ENCODE measurements at regions not wholly inside any gene's neighbourhood (a gene's known extent, or its start where the extent isn't known, plus 50 kb on each side); places are given as distances from the start of the nearest gene placed in this dataset.

DNA sequence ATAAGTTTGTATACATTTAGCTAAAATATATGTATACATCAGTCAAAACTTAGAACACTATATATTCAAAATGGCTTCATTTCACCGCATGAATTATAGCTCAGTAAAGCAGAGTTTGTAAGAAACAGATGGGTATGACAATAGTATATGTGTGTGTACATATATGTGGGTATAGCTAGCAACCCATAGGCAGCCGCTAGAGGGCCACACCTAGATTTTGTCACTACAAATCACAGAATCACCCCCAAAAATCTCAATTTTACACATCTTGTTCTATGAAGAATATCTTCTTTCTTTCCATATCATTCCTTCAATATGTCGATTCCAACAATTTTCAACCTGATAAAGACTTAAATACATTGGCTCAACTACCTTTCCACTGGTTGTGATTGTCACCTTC is 357.8 kb upstream of the CCNG1 start:
- no peaks in the 10 kb centered on the region for H3K4me1 ChIP-seq
- no peak for TF ChIP-seq EP300 (IDR thresholded peaks at IDR 0.05)
- TF ChIP-seq POLR2AphosphoS5 (IDR thresholded peaks at IDR 0.05): no peak
- no peak for TF ChIP-seq POLR2A (IDR thresholded peaks at IDR 0.05)
- TF ChIP-seq, protein P1, sequence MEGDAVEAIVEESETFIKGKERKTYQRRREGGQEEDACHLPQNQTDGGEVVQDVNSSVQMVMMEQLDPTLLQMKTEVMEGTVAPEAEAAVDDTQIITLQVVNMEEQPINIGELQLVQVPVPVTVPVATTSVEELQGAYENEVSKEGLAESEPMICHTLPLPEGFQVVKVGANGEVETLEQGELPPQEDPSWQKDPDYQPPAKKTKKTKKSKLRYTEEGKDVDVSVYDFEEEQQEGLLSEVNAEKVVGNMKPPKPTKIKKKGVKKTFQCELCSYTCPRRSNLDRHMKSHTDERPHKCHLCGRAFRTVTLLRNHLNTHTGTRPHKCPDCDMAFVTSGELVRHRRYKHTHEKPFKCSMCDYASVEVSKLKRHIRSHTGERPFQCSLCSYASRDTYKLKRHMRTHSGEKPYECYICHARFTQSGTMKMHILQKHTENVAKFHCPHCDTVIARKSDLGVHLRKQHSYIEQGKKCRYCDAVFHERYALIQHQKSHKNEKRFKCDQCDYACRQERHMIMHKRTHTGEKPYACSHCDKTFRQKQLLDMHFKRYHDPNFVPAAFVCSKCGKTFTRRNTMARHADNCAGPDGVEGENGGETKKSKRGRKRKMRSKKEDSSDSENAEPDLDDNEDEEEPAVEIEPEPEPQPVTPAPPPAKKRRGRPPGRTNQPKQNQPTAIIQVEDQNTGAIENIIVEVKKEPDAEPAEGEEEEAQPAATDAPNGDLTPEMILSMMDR (IDR thresholded peaks at IDR 0.05): no peak
- 58 to 83% methylated on average over 3 of the region's 3 CpGs for WGBS, 2 donors (ENCODE audit: low coverage in 1 of 2)
- no peaks in the 10 kb centered on the region for H3K27me3 ChIP-seq
- H3K36me3 ChIP-seq: no peaks in the 10 kb centered on the region
- H3K9me3 ChIP-seq: peaks cover 0 to 19% (median 0%) of the 10 kb centered on the region in 3 donors
- ATAC-seq: no peak
- H3K4me3 ChIP-seq: no peak overlapping the region
- no peak overlapping the region for H3K27ac ChIP-seq

DNA sequence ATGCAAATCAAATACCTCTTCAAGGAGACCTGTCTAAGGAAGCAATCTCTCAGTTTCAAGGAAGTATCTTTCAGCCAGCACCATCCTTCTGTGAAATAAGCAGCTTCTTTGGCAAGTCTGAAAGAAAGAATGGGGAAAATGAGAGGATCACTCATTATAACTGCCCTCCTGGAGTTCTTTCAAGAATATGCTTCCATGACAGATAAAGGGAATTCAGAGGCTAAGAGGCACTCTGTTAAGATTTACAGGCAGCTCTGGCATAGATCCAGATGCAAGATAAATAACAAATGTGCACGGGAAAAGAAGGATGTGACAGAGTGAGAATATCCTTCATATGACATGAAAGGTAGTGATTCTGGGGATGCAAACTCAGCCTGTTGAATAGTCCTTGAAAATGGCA is 348.2 kb upstream of the CCNG1 start:
- no peak overlapping the region for H3K4me3 ChIP-seq
- H3K9me3 ChIP-seq: peaks cover 0 to under 1% (median 0%) of the 10 kb centered on the region in 3 donors
- no peak overlapping the region for H3K27ac ChIP-seq
- TF ChIP-seq, protein P1 (IDR thresholded peaks at IDR 0.05): no peak
- TF ChIP-seq EP300 (IDR thresholded peaks at IDR 0.05) (no peak), POLR2A (IDR thresholded peaks at IDR 0.05) (no peak), POLR2AphosphoS5 (IDR thresholded peaks at IDR 0.05) (no peak)
- H3K36me3 ChIP-seq: no peaks in the 10 kb centered on the region
- WGBS, 2 donors (ENCODE audit: low coverage in 1 of 2): 0 to 8% methylated on average over 1 of the region's 1 CpG
- H3K4me1 ChIP-seq: no peaks in the 10 kb centered on the region
- no peaks in the 10 kb centered on the region for H3K27me3 ChIP-seq
- no peak for ATAC-seq

DNA sequence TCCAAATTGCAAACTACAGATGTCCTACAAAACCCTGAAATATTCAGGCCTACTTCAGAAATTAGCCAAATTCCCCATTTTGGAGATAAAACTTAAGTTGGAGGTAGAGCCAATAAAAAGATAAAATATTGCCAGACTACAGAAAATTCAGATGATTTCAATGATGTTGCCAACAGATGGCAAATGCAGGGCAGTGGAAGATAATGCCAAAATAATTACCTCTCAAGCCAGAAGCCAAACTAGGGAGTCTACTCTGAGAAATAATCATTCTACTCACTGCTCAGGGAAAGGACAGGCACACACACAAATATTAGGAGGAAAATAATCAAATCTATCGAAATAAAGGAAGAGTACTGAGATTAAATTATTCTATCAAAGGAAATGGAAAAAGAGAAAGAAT is 347.5 kb upstream of the CCNG1 start:
- no peak for ATAC-seq
- Histone ChIP-seq H3K27me3 (no peaks in the 10 kb centered on the region), H3K9me3 (no peaks in the 10 kb centered on the region), H3K27ac (no peak overlapping the region), H3K36me3 (no peaks in the 10 kb centered on the region), H3K4me1 (no peaks in the 10 kb centered on the region), H3K4me3 (no peak overlapping the region)
- TF ChIP-seq POLR2A (IDR thresholded peaks at IDR 0.05): no peak
- TF ChIP-seq, protein P1 (IDR thresholded peaks at IDR 0.05): no peak
- no peak for TF ChIP-seq POLR2AphosphoS5 (IDR thresholded peaks at IDR 0.05)
- TF ChIP-seq EP300 (IDR thresholded peaks at IDR 0.05): no peak
- WGBS, 2 donors (ENCODE audit: low coverage in 1 of 2): 10 to 56% methylated on average over 1 of the region's 1 CpG

DNA sequence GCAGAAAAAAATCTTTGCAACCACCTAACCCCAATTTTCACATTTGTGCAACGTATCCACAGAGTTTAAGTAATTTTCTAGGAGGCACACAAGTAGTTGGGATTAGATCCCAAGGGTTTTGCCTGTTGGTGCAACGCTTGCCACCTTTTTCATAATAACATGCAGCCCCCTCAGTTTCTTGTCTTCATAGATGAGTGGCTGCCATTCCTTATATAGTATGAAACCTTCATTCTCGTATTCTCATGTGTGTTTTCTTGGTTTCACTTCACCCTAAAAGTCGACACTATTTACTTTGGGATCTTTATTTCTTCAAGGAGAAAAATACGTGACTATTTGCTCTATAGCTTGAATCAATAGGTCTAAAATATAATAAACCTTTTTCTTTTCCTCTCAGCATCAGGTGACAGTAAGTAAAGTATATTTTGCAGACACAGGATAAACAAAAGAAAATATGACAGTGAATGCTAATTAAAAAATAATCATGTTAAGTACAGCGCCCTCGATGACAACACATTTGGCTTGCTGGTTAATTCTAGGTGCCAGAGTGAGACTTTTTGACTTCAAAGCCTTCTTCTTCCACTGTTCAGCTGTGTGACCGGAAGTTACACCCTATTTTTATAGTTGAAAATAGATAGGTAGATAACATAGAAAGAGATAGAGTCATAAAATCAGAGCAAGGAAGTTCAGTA is 342.8 kb upstream of the CCNG1 start:
- Histone ChIP-seq H3K4me1 (no peaks in the 10 kb centered on the region), H3K4me3 (no peak overlapping the region), H3K27me3 (no peaks in the 10 kb centered on the region), H3K27ac (no peak overlapping the region), H3K9me3 (no peaks in the 10 kb centered on the region), H3K36me3 (no peaks in the 10 kb centered on the region)
- WGBS, 2 donors (ENCODE audit: low coverage in 1 of 2): 61 to 67% methylated on average over 8 of the region's 8 CpGs
- TF ChIP-seq EP300 (IDR thresholded peaks at IDR 0.05) (no peak), POLR2AphosphoS5 (IDR thresholded peaks at IDR 0.05) (no peak), POLR2A (IDR thresholded peaks at IDR 0.05) (no peak)
- TF ChIP-seq, protein P1 (IDR thresholded peaks at IDR 0.05): no peak
- no peak for ATAC-seq

DNA sequence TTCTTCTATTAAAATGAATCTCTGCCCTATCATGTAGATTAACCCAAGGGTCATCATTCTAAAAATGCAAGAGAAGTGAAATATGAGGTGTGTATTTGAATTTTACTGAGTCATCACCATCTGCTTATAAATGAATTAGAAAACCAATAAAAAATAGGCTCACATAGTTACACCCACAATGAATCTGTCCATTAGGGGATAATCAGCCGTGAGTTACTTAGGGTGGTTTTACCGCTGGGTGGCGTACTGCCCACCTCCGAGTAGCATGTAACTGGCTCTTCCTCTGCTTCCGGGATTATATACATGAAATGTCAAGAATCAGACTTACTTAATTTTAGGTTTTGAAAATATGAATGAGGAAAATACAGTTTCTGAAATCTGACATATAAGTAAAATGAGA is 332.9 kb upstream of the CCNG1 start:
- 30 to 37% methylated on average over 4 to 5 of the region's 5 CpGs for WGBS, 2 donors (ENCODE audit: low coverage in 1 of 2)
- H3K36me3 ChIP-seq: no peaks in the 10 kb centered on the region
- no peaks in the 10 kb centered on the region for H3K9me3 ChIP-seq
- no peak for ATAC-seq
- no peaks in the 10 kb centered on the region for H3K27me3 ChIP-seq
- H3K4me3 ChIP-seq: no peak overlapping the region
- no peak for TF ChIP-seq POLR2A (IDR thresholded peaks at IDR 0.05)
- H3K4me1 ChIP-seq: no peaks in the 10 kb centered on the region
- H3K27ac ChIP-seq: no peak overlapping the region
